ENCODE measurements at regions not wholly inside any gene's neighbourhood (a gene's known extent, or its start where the extent isn't known, plus 50 kb on each side); places are given as distances from the start of the nearest gene placed in this dataset.
"Not testable (repeated sequence)": the region's sequence is repeated elsewhere in the genome, so short reads cannot be mapped to it uniquely, and the experiment has no call there.

DNA sequence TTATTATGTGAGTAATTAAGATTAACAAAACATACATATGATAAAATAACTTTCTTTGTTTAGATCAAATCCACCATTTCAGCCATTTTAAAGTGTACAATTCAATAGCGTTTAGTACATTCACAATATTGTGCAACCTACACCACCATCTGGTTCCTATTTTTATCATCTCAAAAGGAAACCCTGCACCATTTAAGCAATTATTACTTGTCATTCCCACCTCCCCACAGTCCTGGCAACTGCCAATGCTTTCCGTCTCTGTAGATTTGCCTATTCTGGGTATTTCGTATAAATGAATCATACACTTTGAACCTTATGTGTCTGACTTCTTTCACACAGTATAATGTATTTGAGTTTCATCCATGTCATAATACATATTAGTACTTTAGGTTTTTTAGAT, 162.5 kb upstream of the CNTNAP4 start:
- intact Hi-C loops (cut with DNase I) = no loop called here
- ATAC-seq = no peak
- no peak for DNase-seq (ENCODE audit: missing footprints)

DNA sequence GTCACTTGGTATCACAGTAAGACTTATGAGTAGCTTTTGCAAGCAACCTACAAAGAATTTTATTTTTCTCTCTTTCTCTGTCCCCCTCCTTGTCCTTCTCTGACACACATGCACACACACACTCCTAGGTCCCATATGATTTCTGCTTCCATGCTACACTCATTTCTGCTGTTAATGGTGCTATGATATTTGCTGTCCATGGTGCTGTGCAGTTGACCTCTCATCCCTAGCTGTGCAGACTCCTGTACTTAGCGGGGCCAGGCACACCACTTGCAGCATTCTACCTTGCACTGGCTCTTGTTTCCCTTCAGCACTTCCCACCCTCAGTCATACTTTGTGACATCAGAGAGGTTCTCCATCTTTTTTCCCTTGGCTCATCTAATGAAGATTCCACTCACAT, 158.9 kb upstream of the CNTNAP4 start:
- no peak for DNase-seq (ENCODE audit: missing footprints)
- intact Hi-C loops (cut with DNase I) = no loop called here
- no peak for ATAC-seq

DNA sequence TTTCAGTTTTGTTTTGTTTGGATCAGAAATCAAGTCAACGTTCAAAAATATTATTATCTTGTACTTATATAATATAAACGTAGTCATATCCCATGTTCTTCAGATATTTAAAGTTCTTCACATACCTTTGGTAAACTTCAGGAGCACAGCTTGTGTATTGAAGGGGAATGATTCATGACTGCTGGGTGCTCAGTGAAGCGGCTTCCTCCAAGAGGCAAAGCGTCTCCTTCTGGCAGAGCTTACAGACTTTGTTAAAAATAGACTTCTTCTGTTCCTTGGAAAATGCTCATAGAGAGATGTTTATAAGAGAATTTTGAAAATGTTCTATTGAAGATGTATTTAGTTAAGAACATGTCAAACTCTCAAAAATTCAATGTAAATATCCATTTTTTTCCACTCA, 155.6 kb upstream of the CNTNAP4 start:
- ATAC-seq = no peak
- DNase-seq (ENCODE audit: missing footprints) = no peak
- intact Hi-C loops (cut with DNase I) = no loop called here

DNA sequence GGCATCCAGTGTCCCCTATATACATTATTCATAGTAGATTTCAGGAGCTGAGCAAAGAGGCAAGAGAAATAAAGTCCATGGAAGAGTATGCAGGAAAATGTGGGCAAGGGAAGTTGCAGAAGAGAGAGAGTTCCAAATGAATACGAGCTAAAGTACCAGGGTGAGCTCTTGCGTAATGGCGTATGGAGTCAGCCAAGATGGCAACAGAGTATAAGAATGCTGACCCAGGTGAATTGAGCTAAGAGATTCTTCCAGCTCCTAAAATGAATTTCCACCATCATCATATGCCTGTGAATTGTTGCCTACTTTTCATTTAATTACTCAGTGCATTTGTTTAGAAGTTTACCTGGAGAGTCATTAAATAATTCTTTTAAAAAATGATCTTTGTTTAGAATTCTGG, 153.2 kb upstream of the CNTNAP4 start:
- DNase-seq (ENCODE audit: missing footprints) (no peak), ATAC-seq (no peak)
- intact Hi-C loops (cut with DNase I) = no loop called here

DNA sequence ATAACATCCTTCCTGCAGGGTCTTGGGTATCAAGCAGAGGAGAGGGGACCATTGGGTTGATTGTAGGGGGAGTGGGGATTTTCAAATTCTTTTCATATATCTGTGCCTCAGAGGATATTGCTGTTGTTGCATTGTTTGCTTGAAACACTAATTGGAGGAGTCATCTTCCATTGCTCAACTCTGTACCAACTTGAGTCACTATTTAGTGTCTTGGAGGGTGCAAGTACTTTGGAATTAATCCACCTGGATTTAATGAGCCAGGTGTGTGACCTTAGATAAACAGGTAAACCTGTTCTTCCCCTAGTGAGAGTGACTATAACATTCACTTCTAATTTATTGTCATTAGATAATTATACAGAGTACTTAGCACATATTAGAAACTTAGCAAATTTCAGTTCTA, 151.3 kb upstream of the CNTNAP4 start:
- intact Hi-C loops (cut with DNase I) = no loop called here
- no peak for ATAC-seq
- DNase-seq (ENCODE audit: missing footprints) = no peak

DNA sequence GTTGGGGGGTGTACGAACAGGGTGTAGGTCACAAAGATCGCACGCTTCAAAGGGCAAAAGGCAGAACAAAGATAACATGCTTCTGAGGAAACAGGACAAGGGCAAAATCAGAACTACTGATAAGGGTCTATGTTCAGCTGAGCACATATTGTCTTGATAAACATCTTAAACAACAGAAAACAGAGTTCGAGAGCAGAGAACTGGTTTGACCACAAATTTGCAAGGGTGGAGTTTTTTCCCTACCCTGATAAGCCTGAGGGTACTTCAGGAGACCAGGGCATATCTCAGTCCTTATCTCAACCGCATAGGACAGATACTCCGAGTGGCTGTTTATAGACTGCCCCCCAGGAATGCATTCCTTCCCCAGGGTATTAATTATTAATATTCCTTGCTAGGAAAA, 139.1 kb upstream of the CNTNAP4 start:
- DNase-seq (ENCODE audit: missing footprints); ATAC-seq; intact Hi-C loops (cut with DNase I): not testable (repeated sequence)

DNA sequence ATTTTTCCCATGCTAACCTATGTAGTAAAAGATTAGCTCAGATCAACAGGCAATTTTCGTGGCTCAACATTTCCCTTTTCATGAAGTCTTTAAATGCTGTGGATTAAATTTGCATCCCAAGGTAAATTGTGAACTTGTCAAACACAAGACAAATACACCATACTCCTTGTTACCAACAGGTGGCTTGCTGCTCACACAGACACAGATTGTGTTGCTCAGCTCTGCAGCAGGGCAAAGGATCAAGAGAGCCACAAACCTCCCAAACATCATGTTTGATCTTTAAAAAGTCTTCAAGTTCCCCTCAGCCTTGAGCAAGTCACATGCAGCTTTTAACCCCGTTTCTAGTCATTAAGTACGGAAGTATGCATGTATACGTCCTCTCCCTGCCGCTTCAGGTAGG, 119.6 kb upstream of the CNTNAP4 start:
- DNase-seq (ENCODE audit: missing footprints) = no peak
- intact Hi-C loops (cut with DNase I) = no loop called here
- ATAC-seq = no peak

DNA sequence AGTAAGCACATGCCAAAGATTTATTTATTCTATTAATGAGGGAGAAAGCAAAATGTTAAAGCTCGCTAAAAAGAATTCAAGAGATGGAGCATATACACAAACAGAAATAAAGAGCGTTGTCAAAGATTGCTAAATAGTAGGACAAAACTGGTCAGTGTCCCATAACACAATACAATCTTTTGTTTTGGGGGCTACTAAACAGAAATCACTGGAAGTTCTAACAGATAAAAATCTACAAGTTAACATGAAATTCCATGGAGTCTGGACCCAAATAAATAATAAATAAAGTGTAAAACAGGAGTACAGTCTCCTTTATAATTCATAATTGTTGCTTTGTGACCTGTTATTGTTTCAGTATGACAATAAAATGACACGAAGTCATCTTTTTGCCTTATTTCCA, 115.2 kb upstream of the CNTNAP4 start:
- ATAC-seq (no peak), DNase-seq (ENCODE audit: missing footprints) (no peak)
- intact Hi-C loops (cut with DNase I) = no loop called here

DNA sequence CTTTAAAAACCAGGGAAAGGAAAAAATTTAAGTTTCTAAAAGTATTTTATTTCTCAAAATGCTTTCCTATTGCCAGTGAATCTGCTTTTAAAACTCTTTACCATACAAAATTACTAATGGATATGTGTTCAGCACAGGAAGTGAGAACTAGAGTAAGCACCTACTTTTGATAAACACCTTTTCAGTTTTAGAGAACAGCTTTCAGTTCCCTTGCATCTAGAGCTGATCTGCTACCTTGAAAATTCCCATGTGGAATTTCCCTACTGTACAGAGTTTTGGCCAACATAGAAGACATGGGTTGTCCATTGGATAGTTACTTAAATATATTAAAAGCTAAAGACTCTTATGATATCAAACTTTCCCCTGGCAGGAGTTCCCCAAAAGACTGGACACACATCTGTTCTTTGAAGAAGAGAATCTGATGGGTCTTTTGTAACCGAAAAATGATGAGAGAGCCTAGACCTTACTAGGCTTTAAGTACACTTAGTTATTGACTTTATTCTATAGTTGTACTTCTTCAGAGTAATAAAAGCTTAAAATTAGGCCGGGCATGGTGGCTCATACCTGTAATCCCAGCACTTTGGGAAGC, 112.1 kb upstream of the CNTNAP4 start:
- no peak for ATAC-seq

DNA sequence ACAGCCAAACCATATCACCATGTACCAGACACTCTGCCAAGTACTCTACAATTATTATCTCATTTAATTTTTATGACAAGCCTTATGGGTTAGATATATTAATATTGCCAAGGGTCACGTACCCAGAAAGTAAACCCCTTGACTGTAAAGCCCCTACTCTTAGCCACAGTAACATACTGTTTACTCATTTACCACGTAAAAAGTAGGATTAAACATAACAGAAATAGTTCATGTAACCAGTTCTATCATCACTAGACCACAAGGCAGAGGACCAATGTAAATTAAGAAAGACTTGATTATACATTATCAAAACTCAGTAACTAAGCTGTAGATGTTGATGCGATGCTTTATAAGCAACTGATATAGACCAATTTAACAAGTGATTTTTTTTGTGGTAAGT, 101.5 kb upstream of the CNTNAP4 start:
- intact Hi-C loops (cut with DNase I) = no loop called here
- no peak for DNase-seq (ENCODE audit: missing footprints)
- ATAC-seq = no peak

More for the DNA sequence above, 112.1 kb upstream of the CNTNAP4 start:
- DNase-seq (ENCODE audit: missing footprints) = no peak
- intact Hi-C loops (cut with DNase I) = no loop called here

DNA sequence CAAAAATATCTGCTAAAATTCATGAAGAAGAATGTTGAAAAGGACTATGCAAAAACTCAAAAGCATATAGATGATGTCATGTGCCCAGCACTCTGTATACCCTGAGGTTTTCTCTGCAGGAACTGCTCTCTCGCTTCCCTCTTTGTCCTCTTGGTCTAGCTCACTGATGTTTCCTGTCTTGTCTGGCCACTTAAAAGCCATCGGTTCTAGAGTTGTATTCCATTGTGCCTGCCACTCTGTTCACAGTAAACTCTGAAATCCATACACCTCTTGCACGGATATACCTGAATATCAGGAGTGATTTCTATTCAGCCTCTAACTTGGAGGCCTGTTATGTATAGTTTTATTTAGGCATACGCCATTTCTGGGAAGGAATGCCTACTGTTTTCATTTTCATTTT, 101.0 kb upstream of the CNTNAP4 start:
- intact Hi-C loops (cut with DNase I) = no loop called here
- DNase-seq (ENCODE audit: missing footprints) = no peak

DNA sequence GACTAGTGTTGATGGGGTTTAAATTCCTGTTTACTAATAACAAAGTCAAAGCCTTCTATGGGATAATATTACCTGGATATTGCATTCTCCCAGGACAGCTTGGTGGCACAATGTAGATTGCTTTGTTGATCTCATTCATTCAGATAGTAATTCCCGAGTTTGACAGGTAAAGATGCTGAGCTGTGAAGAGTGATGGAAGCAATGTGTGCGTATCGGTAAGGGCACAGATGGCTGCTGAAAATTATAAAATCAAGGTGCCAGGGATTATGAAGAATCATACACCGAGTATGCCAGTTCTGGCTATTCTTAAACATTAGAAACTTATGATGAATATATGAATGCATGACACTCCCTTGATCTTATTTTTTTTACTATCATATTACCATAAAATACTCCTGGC, 100.6 kb upstream of the CNTNAP4 start:
- no peak for ATAC-seq
- intact Hi-C loops (cut with DNase I) = no loop called here
- DNase-seq (ENCODE audit: missing footprints) = no peak

More for the DNA sequence above, 101.0 kb upstream of the CNTNAP4 start:
- ATAC-seq = no peak

DNA sequence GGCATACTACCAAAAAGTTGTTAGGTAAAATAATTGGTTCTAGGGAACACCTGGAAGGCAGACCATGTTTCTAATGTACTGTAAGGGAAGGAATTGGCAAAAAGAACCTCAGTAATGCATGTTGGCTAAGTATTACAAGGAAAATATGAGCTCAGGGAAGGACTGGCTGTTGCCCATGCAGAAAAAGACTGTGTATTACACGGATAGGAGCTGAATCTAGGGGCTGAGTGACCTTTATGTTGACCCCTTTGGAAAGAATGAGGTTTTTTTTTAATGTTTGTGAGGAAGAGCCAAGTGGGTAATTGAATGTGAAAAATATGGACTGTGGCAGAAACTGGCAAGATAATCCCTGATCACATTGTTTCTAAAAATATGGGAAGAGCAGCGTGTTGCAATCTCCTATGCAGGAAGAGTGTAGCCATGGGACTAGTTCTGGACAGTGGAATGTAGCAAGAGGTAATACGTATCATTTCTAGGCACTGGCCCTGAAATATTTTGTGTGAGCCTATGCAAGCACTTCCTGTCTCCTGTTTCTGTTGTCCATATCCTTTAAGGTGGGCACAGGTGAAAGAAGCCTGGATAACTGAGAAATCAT, 95.1 kb upstream of the CNTNAP4 start:
- ATAC-seq (no peak), DNase-seq (ENCODE audit: missing footprints) (no peak)
- intact Hi-C loops (cut with DNase I) = no loop called here

DNA sequence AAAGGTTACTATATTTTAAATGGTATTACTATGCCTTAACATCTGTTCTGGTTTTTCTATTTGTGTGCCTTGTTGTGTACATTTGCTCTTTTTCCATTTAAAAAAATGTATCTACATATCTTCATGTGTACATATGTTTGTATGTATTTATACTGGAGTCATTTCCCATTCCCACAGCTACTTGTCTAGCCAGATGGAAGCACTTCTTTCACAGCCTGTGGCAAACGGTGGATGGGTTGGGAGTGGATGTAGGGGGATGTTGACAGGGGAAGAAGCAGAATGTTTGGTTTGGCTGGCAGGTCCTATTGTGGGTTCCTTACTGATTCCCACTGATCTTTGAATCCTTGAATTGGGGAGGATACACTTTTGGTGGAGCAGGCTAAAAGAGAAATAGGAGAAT, 93.6 kb upstream of the CNTNAP4 start:
- ATAC-seq = no peak
- DNase-seq (ENCODE audit: missing footprints) = no peak
- intact Hi-C loops (cut with DNase I) = no loop called here

DNA sequence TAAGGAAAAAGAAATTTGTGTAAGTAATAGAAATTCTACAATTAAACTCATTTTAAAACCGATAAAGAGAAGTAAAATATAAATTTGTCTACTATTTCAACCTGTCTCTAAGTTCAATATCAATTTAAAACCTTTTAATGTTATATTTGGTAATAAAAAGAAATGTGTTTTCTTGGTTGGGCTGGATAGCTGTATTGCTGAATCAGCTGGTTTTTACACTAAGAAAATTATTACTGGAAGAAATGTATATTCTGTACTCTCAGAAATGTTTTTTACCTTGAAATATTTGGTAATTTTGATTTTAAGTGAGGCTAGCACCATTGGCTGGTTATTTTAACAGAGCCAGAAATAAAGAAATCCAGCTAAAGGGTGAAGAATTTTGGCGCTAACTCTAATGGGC, 87.1 kb upstream of the CNTNAP4 start:
- DNase-seq (ENCODE audit: missing footprints) = no peak
- intact Hi-C loops (cut with DNase I) = no loop called here
- ATAC-seq = no peak

DNA sequence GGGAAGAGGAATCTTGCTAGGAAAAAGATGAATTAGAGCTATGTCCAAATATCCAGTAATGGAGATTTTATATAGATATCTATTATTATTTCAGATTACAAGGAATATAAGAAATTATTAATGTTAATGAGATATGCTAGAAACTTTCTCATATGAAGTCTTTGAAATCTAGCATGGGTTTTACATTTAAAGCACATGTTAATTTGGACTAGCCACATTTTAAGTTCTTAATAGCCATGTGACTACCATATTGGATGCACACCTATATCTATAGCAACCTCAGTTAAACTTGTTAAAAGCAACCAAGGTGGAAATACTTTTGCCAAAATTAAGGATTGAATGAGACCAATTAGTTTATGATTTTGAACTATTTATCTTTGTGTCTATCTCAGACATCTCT, 86.7 kb upstream of the CNTNAP4 start:
- ATAC-seq (no peak), DNase-seq (ENCODE audit: missing footprints) (no peak)
- intact Hi-C loops (cut with DNase I) = no loop called here

DNA sequence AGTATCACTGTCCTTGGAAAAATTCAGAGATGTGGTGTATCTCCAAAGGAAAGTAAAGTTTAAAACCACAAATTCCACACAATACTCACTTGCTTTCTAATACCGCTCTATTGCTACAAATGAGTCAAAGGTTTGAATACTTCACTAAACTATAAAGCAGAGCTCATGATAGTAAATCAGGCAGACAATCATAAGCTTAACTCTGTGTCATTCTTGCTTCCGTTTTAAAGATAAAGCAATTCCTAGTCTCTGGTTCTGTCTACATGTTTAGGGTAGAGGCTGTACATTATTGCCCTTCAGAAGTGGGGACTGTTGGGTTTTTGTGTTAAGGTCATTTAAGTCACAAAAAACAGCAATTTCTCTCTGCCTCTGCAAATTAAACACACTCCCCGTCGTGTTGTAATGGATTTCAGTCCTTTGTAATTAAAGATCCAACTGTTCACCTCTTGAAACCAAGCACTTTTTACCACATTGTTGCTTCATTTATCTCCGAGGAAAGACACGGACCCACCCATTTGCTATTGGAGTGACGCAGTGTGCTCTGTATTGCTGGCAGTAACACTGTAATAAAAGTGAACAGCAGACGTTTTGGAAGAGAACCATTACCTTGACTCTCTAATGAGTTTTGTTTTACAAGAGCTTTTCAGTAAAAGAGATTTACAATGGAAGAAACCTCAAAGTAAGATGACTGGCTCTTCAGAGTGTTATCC, 83.1 kb upstream of the CNTNAP4 start:
- ATAC-seq (peak; percentile 39), DNase-seq (ENCODE audit: missing footprints) (no peak)
- intact Hi-C loops (cut with DNase I) = no loop called here

DNA sequence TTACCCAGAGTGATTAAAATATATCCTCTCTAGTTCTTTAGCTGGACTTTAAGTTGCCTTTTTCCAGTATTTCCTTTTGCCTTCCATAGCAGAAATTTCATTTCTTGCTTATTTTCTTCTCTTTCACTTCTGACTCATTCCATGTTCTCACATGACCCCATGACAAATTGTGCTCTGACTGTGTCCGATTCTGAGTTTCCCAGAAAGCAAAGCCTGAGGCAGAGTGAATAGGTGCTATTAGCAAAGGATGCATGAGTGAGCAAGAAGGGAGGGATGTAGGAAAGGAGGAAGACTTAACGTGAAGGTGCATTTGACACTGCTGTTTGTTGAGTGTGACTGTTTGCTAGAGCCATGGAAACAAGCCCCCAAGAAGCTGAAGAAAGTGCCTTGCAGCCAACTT, 82.6 kb upstream of the CNTNAP4 start:
- DNase-seq (ENCODE audit: missing footprints) = no peak
- no peak for ATAC-seq
- intact Hi-C loops (cut with DNase I) = no loop called here

DNA sequence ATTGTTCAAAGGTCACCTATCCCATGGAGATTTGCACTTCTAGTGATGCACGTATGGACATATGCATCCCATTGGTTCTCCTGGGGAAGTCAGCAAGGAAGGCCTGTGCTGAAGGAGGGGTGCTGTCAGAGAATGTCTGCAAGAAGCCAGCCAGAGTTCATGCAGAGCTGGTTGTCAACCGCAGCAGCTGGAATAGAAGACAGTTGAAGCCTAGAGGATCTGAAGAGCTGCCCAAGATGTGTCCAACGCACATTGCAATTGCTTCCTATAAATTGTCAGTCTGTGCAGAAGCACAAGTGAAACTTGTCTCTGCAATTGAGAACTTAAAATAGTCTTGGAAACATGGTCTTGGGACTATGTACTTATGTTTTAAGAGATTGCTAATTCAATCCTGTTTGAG, 82.1 kb upstream of the CNTNAP4 start:
- DNase-seq (ENCODE audit: missing footprints) (no peak), ATAC-seq (no peak)
- intact Hi-C loops (cut with DNase I) = no loop called here

DNA sequence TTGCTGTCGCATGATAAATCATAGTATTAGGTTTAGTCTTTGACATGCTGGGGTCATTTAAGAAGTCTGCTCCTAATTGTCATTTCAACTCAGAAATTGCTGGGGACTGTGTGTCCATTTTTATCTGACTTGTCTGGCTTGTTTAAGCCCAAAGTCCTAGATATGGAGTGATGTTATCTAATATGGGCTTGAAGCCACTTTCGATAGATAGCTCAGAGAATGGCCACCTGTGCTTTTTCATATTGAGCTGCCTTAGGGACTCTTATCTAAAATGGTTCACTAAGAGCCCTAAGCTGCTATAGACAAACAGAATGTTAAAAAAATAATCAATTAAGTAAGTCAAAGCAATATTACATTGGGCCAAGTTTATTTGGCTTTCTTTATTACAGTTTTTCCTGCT, 81.6 kb upstream of the CNTNAP4 start:
- ATAC-seq (no peak), DNase-seq (ENCODE audit: missing footprints) (no peak)
- intact Hi-C loops (cut with DNase I) = no loop called here

DNA sequence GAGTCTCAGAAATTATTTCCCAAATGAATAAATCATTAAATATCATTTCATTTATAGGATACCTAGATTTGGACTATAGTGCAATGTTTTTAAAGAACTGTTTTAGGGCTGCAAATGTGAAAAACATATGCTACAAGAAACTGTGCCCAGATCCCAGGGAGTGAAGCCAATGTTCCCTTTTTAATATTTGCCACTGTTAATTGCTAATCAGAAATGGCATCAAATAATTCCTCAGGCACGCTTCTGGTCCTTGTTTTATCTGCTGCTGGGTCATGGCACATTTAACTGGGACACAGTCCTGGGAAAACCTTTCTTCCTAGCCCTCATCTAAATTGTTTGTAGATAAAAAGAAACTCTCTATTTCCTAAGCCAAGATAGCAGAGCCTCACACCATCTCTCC, 79.3 kb upstream of the CNTNAP4 start:
- ATAC-seq (no peak), DNase-seq (ENCODE audit: missing footprints) (no peak)
- intact Hi-C loops (cut with DNase I) = no loop called here
